ENCODE measurements at regions not wholly inside any gene's neighbourhood (a gene's known extent, or its start where the extent isn't known, plus 50 kb on each side); places are given as distances from the start of the nearest gene placed in this dataset.

DNA sequence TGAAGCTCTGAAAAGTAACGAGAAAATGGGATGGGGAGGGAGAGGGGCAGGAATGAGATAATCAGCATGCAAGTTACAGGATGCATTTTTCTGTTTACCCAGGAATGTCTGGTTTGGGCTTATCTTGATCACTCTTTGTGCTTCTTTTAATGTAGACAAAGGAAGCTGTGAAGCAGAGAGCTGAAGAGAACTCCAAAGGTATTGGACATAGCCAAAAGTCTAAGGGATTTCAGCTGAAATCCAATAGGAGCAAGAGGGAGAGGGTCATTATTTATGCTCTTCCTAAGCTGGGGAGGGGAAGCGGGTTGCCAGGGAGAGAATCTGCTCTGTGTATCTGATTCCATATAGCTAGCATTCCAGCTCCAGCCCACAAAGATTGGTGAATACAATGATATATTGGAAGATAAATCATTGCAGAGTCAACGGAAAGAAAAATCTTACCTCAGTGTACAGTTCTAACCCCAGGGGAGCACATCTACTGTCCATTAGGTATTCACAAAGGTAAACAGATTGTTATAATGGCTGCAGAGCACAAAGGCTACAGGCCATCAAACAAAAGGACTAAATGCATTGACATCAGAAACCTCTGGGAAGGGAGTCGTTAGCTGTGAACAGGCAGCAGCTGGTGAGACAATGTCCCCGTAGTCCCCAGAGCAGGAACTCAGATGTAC is 61.0 kb upstream of the PELI2 start:
- TF ChIP-seq, protein P1, sequence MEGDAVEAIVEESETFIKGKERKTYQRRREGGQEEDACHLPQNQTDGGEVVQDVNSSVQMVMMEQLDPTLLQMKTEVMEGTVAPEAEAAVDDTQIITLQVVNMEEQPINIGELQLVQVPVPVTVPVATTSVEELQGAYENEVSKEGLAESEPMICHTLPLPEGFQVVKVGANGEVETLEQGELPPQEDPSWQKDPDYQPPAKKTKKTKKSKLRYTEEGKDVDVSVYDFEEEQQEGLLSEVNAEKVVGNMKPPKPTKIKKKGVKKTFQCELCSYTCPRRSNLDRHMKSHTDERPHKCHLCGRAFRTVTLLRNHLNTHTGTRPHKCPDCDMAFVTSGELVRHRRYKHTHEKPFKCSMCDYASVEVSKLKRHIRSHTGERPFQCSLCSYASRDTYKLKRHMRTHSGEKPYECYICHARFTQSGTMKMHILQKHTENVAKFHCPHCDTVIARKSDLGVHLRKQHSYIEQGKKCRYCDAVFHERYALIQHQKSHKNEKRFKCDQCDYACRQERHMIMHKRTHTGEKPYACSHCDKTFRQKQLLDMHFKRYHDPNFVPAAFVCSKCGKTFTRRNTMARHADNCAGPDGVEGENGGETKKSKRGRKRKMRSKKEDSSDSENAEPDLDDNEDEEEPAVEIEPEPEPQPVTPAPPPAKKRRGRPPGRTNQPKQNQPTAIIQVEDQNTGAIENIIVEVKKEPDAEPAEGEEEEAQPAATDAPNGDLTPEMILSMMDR (IDR thresholded peaks at IDR 0.05) = no peak
- TF ChIP-seq POLR2A (IDR thresholded peaks at IDR 0.05) (no peak), POLR2AphosphoS5 (IDR thresholded peaks at IDR 0.05) (no peak), EP300 (IDR thresholded peaks at IDR 0.05) (no peak)
